Muscle of arm (tissue), 1 donor: ENCODE measurements at regions not wholly inside any gene's neighbourhood (a gene's known extent, or its start where the extent isn't known, plus 50 kb on each side); places are given as distances from the start of the nearest gene placed in this dataset.

Experiments used
- DNase-seq: peaks from one replicate; pipeline ENCODE4 v3.0.0-alpha.2; 2013

DNA sequence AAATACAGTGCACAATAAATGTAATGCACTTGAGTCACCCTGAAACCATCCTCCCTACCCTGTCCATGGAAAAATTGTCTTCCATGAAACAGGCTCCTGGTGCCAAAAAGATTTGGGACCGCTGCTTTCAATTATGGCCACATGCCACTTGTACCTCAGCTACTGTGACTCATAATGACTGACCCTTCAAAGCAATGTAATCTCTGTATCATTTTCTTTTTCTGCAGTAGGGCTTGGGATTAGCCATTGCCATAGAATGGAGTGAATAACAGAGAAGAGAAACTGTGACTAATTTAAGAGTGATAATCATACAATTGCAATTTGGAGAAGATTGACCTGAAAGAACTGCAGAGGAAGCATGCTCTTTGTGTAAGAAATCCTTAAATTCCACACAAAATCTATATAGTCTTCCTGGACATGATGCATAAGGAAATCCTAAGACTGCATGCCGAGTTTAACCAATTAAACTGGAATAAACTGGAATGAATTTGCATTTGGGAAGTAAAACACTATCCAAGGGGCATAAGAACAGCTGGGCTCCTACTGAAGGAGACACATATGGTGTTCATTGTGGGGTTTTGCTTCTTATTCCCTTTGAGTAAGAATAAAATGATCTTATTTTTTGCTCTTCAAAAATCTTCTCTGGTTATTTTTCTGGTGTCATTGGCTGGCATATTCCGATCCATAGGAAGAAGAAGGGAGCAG lies 59.5 kb upstream of the SLC7A1 start:
- no peak for DNase-seq

DNA sequence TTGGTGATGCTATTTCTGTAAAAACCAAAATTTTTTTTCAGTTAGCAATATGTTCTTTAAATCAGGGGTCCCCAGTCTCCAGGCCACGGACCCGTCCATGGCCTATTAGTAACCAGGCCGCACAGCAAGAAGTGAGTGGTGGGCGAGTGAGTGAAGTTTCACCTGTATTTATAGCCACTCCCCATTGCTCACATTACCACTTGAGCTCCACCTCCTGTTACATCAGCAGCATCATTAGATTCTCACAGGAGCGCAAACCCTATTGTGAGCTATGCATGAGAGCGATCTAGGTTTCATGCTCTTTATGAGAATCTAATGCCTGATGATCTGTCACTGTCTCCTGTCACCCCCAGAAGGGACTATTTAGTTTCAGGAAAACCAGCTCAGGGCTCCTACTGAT lies 58.9 kb upstream of the SLC7A1 start:
- DNase-seq = no peak

DNA sequence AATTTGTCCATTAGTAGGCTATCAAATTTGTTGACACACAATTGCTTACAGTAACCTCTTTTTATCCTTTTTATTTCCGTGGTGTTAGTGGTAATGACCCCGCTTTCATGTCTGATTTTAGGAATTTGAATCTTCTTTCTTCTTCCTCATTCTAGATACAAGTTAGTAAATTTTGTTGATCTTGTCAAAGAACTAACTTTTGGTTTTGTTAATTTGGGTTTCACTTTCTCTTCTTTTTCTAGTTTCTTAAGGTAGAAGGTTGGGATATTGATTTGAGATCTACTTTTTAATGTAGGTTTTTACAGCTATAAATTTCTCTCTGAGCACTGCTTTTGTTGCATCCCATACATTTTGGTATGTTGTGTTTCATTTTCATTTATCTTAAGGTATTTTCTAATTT lies 53.3 kb upstream of the SLC7A1 start:
- no peak for DNase-seq
